Central memory CD8-positive, alpha-beta T cell (primary cell): ENCODE measurements at regions not wholly inside any gene's neighbourhood (a gene's known extent, or its start where the extent isn't known, plus 50 kb on each side); places are given as distances from the start of the nearest gene placed in this dataset.

Experiments used
- ATAC-seq: fragments of 150-1000 bp; cut with Tn5 transposase; replicated peaks from 2 replicates; pipeline ENCODE4 v1.10.0; 2022; ENCODE audit warnings: mild to moderate bottlenecking, moderate FRiP score, moderate number of reproducible peaks; ENCODE audit not compliant: poor library complexity, severe bottlenecking; ENCODE audit errors: extremely low read depth
- DNase-seq, 2 donors: peaks; one replicate each; pipeline ENCODE4 v3.0.0; 2021; ENCODE audit warnings: low spot score in 2 of 2
- H3K27ac Mint-ChIP-seq: one replicate; pipeline ENCODE4 v1.8.0; 2022; ENCODE audit warnings: low read depth, mild to moderate bottlenecking, moderate library complexity, mixed read lengths
- H3K27me3 Mint-ChIP-seq: one replicate; pipeline ENCODE4 v1.8.0; 2022; ENCODE audit warnings: mixed read lengths
- H3K36me3 Mint-ChIP-seq: one replicate; pipeline ENCODE4 v1.8.0; 2022; ENCODE audit warnings: mild to moderate bottlenecking, moderate library complexity, mixed read lengths; ENCODE audit not compliant: insufficient read depth
- H3K4me1 Mint-ChIP-seq: one replicate; pipeline ENCODE4 v1.8.0; 2022; ENCODE audit warnings: mixed read lengths
- H3K4me3 Mint-ChIP-seq: one replicate; pipeline ENCODE4 v1.8.0; 2022; ENCODE audit warnings: mild to moderate bottlenecking, moderate library complexity, mixed read lengths
- H3K9me3 Mint-ChIP-seq: one replicate; pipeline ENCODE4 v1.8.0; 2022; ENCODE audit warnings: mixed read lengths

DNA sequence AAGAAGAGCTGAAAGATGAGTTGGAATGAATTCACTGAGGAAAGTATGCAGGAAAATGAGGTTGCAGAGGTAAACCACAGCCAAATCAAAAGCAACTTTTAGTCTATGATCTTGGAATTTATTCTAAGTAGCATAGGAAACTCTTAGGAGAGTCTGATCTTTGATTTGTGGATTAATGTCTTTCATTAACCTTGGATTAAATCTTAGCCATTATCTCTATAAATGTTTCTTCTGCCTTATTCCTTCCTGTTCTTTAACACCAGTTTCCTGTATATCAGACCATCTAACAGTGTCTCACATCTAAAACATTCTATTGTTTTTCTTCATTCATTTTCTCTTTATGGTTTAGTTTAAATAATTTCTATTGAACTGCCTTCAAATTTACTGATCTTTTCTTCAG lies 187.2 kb upstream of the ANKRD55 start:
- DNase-seq (no peak), ATAC-seq (no peak)
- Mint-ChIP-seq H3K27ac (no peak overlapping the region), H3K4me3 (no peak overlapping the region), H3K36me3 (no peaks in the 10 kb centered on the region), H3K9me3 (peaks cover 13% of the 10 kb centered on the region), H3K4me1 (no peaks in the 10 kb centered on the region), H3K27me3 (peaks cover 5% of the 10 kb centered on the region)

DNA sequence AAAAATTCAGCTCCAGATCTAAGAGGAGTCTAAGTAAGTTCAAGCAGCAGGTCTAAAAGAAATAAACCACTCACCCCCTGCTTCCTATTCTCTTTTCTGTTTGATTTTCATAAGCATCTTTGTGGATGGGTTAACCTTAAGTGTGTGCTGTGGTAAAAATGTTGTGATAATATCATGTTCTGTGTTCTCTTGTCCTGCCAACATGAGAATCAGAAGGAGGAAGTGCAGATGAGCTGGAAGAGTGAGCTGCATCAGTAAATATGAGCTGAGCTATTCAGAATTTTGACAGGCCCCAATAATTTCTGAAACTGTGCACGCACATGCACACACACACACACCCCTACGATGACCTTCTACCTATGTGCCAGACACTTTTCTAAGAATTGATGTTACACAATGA lies 186.5 kb upstream of the ANKRD55 start:
- ATAC-seq (no peak), DNase-seq (no peak)
- no peak overlapping the region for H3K4me3 Mint-ChIP-seq
- H3K27me3 Mint-ChIP-seq: no peaks in the 10 kb centered on the region
- no peaks in the 10 kb centered on the region for H3K4me1 Mint-ChIP-seq
- no peaks in the 10 kb centered on the region for H3K36me3 Mint-ChIP-seq
- H3K9me3 Mint-ChIP-seq: peaks cover 13% of the 10 kb centered on the region
- no peak overlapping the region for H3K27ac Mint-ChIP-seq

DNA sequence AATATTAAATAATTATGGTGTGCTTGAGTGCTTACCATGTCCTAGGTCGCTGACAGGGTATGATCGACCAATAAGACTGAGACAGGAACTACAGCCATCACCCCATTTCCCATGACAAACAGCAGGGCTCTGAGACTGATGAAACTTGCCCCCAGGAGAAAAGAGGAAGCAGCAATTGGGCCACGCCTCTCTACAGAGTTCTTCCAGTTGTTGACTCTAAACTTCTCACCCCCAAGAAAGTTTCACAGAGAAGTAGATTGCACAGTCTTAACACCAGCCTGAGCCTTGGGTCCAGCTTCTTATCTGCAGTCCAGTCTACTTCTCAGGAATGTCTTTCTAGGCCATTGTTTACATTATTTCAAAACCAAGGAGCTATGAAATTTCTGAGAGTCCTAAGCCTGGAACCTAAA lies 182.2 kb upstream of the ANKRD55 start:
- no peaks in the 10 kb centered on the region for H3K27me3 Mint-ChIP-seq
- no peak overlapping the region for H3K27ac Mint-ChIP-seq
- peaks cover 9% of the 10 kb centered on the region for H3K9me3 Mint-ChIP-seq
- ATAC-seq (peak; percentile 59), DNase-seq (no peak)
- H3K4me3 Mint-ChIP-seq: no peak overlapping the region
- H3K36me3 Mint-ChIP-seq: no peaks in the 10 kb centered on the region
- no peaks in the 10 kb centered on the region for H3K4me1 Mint-ChIP-seq

DNA sequence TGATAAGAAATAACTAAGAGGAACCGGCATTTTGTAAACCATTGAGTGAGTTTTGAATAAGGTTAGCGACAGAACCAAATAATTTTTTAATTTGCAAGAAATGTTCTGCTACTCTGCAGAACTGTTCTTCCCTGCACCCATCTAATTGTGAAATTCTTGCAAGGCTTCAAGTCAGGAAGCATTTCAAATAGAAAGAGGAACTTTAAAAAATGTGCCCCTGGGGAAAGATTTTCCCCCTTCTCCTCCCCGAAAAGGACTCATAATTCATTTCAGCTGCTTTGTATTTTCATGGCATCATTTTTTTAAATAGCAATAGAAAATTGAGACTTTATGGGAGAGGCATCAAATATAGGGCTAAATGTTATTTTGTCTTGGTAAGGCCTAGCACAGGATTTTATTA lies 180.9 kb upstream of the ANKRD55 start:
- H3K9me3 Mint-ChIP-seq: no peaks in the 10 kb centered on the region
- ATAC-seq: no peak
- no peaks in the 10 kb centered on the region for H3K4me1 Mint-ChIP-seq
- no peak overlapping the region for H3K27ac Mint-ChIP-seq
- no peaks in the 10 kb centered on the region for H3K36me3 Mint-ChIP-seq
- H3K27me3 Mint-ChIP-seq: no peaks in the 10 kb centered on the region
- H3K4me3 Mint-ChIP-seq: no peak overlapping the region
- DNase-seq: no peak

DNA sequence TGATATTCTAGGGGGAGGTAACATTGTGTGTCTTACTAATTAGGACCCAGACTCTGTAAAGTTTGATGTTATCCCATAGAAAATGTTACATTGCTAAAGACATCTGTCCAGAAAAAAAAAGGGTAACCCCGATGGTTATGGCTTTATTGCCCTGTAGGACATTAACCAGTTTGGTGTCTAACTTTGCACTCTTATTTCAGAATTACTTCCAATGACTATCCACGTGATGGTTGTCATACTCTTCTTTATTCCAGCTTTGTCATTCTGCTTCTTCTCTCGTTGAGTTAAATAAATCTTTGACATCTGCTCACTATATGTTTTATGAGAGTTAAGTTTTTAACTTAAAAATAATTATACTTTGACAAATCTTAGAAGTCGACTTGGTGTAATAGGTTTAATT lies 180.4 kb upstream of the ANKRD55 start:
- Mint-ChIP-seq H3K4me1 (no peaks in the 10 kb centered on the region), H3K27me3 (no peaks in the 10 kb centered on the region), H3K27ac (no peak overlapping the region), H3K36me3 (peaks cover 1% of the 10 kb centered on the region), H3K9me3 (no peaks in the 10 kb centered on the region), H3K4me3 (no peak overlapping the region)
- DNase-seq (no peak), ATAC-seq (no peak)

DNA sequence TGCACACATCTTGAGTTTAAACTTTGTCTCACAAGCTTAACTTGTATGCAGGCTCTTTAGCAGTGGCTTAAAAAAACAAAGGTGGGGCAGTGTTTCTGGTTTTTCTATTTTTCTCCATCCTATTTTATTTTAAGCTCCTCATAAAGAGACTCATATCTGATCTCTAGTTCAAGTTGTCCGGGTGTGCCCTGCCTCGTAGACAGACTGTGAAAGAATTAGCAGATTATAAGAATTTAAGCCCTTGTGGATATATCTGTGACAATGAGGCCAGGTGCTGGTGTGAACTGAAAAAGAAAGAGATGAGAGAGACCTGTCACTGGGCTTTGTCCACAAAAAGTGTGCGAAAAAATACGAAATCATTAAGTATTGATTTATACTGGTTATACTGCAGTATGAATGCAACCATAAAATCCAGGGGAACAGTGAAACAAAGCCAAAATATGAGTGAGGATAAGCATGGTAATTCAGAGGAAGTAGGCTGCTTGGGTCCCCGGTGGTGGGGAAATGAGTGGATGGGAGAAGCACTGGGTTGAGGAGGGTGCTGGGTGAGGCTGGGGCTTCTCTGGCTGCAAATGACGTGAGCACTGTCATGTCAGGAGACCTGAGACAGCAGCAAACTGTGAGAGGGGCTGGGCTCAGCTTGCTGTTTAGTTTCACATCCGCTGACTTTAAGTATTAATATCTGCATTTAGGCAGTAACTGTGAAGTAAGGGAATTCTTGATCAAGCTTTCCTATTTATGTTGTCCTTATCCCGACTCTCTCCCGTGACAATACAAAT lies 179.7 kb upstream of the ANKRD55 start:
- Mint-ChIP-seq H3K4me3 (no peak overlapping the region), H3K9me3 (no peaks in the 10 kb centered on the region), H3K4me1 (no peaks in the 10 kb centered on the region), H3K27me3 (no peaks in the 10 kb centered on the region), H3K27ac (no peak overlapping the region), H3K36me3 (peaks cover 1% of the 10 kb centered on the region)
- no peak for DNase-seq
- ATAC-seq: peak; percentile 48

DNA sequence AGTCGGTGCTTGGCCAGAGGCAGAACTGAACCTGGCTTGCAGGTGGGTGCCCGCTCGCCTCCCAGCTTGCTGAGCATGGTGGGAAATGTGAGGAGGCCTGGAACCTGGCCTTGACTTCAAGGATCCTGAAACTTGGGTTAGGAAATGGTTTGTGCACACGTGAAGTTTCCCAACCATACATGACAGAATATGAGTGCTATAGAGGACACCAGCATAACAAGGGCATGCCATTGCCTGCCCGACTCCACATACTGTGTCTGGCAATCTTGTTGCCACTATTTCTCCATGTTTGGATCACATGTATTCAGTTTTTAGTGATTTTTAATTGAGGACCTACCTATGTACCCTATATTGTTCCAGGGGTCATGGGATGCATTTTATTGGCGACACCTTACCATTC lies 177.6 kb upstream of the ANKRD55 start:
- no peaks in the 10 kb centered on the region for H3K27me3 Mint-ChIP-seq
- DNase-seq (no peak), ATAC-seq (no peak)
- H3K36me3 Mint-ChIP-seq: peaks cover 1% of the 10 kb centered on the region
- H3K4me3 Mint-ChIP-seq: no peak overlapping the region
- H3K4me1 Mint-ChIP-seq: no peaks in the 10 kb centered on the region
- no peak overlapping the region for H3K27ac Mint-ChIP-seq
- H3K9me3 Mint-ChIP-seq: no peaks in the 10 kb centered on the region

DNA sequence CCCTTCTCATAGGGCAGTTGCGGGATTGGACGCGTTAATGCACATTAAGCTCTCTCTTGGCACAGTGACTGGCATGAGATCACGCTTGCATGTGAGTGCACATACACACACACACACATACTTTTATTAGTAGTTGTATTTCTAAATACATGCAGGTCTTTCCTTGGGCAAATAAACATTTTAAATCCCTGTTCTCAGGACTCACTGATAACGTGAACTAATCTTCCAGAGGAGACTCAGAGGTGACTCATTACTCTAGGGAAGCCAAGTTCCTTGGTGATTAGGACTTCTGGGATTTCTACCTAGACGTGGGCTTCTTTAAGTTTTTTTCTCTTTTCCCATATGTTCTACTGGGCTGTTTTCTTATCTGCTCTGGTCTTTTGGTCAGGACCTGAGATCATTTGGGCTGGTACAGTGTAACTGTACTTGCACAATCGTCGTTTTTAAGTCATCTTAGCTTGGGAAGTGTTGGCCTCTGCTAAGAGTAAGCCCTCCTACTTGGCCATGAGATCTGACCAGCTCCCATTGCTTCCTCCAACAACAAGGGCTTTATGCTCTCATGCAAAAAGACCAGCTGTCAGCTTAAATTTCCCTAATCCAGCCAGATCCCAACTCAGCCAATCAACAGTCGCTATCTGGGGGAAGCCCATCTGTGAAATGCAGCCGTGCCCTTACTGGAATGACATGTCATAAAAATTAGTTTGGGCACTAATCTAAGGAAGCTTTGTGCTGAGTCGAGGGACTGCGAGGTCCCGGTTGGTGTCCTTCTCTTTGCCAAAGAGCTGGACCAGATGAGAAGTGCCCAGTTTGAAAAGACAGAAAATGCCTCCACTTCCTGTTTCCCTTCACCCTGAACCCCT lies 176.4 kb upstream of the ANKRD55 start:
- Mint-ChIP-seq H3K36me3 (peaks cover 1% of the 10 kb centered on the region), H3K4me1 (no peaks in the 10 kb centered on the region), H3K27me3 (no peaks in the 10 kb centered on the region)

DNA sequence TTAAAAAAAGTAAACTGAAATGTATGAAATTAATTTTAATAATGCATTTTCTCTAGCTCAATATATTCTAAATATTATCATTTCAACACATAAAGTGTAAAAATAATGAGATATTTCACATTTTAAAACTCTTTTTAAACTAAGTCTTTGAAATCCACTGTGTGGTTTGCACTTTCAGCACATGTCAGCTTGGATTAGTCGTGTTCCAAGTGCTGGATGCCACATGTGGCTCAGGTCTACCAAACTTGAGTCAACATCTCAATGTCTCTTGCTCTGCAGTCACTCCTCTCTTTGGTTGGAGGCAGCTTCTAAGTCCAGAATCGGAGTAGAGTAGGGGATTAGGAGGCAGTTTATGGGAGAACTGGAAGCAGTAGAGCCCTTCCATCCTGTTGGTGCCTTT lies 173.7 kb upstream of the ANKRD55 start:
- ATAC-seq: no peak
- Mint-ChIP-seq H3K9me3 (no peaks in the 10 kb centered on the region), H3K36me3 (peaks cover 1% of the 10 kb centered on the region), H3K4me3 (no peak overlapping the region), H3K4me1 (no peaks in the 10 kb centered on the region), H3K27me3 (no peaks in the 10 kb centered on the region), H3K27ac (no peak overlapping the region)
- no peak for DNase-seq

More for the DNA sequence above, 176.4 kb upstream of the ANKRD55 start:
- Mint-ChIP-seq H3K27ac (no peak overlapping the region), H3K9me3 (no peaks in the 10 kb centered on the region), H3K4me3 (no peak overlapping the region)
- ATAC-seq (no peak), DNase-seq (no peak)

DNA sequence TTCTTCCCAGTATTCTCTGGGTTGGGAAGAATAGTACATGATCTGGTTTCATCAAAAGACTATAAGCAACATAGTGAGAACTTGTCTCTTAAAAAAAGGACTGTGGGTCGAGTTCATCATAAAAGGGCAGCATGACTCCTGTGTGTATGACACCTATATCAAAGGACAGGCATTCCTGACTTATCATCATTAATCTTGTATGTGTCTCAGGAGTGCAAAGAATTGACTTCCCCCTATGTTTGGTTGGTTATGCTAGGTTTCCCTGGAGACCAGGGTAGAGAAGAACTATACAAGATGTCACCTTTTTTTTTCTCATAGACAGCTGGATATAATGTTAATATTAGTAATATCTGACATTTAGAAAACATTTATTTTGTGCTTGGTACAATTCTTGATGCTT lies 173.1 kb upstream of the ANKRD55 start:
- no peak overlapping the region for H3K27ac Mint-ChIP-seq
- H3K36me3 Mint-ChIP-seq: peaks cover 1% of the 10 kb centered on the region
- no peak for DNase-seq
- no peaks in the 10 kb centered on the region for H3K4me1 Mint-ChIP-seq
- no peak overlapping the region for H3K4me3 Mint-ChIP-seq
- no peaks in the 10 kb centered on the region for H3K27me3 Mint-ChIP-seq
- no peak for ATAC-seq
- no peaks in the 10 kb centered on the region for H3K9me3 Mint-ChIP-seq

DNA sequence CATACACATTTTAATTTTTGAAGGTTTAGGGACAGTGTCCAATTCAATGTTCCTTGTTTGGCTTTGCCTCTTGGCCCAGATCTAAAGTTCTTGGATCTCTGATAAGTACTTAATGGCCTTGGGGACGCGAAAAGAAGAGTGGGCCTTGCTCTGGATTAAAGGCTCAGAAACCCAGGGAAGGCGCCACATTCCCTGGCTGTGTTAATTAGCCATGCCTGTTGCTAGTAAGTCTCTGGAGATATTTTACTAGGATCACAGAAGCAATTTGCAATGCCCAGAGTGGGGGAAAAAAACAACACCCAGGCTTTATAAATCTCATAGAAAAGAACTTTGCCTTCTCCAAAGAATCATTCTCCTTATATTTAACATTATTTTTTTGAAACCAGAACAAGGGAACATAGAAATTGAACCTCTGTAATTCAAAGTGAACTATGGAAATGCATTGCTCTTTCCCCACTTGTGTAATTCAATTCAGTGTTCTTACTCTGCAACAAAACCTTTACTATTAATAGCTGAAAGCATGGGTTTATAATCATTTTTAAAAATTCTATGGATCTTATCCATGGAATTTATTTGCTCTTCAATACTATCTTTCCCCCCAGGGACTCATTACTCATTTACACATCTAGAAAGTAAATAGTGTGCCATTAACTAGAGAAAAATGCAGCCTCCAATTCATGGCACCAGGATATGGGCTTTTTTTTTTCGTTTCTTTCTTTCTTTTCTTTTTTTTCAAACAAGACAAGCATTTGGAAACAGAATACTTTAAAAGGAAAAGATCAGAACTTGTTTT lies 172.2 kb upstream of the ANKRD55 start:
- Mint-ChIP-seq H3K36me3 (peaks cover 1% of the 10 kb centered on the region), H3K9me3 (no peaks in the 10 kb centered on the region), H3K4me3 (no peak overlapping the region), H3K27me3 (no peaks in the 10 kb centered on the region), H3K4me1 (no peaks in the 10 kb centered on the region), H3K27ac (no peak overlapping the region)
- DNase-seq (no peak), ATAC-seq (no peak)

DNA sequence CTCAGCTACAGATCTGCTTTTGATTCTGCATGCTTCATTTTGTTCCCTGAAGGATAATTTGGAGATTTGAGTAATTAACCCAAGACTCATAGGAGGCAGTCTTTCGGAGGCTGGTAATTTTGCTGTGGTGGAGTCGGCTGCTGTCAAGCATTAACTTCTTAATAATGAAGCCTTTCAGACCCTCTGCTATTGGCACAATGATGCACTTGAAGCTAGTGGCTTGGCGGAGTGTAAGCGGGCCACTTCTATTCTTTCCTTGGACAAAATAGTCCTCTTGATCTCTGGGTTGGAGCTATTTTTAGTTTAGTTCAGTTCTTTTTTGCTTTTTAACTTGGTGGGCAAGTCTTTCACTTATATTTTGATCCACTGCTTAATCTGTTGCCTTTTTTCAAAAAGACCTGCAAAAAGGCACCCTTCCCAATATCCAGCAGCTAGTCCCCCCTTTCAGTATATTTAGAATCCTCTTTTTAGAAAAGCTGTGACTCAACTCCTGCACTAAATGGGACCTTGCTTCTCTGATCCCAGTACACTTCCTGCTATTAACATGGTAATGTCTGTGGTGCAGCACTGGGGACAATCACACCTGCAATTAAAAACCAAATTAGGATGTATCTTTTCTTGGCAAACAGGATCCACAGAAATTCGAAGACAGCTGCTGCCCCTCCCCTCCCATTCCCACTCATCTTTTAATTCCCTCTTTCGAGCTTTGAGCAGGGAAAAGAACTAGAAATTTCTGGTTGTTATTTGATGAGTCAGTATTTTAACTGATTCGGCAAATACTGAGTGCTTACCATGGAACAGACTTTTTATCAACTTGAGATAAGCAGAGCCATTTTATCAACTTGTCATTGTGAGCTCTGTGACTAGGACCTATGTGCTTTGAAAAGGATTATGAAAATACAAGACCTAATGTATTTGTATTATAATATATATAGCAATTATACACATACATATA lies 169.4 kb upstream of the ANKRD55 start:
- ATAC-seq (no peak), DNase-seq (no peak)
- H3K4me1 Mint-ChIP-seq: no peaks in the 10 kb centered on the region
- no peaks in the 10 kb centered on the region for H3K27me3 Mint-ChIP-seq
- no peaks in the 10 kb centered on the region for H3K36me3 Mint-ChIP-seq
- H3K27ac Mint-ChIP-seq: no peak overlapping the region
- no peak overlapping the region for H3K4me3 Mint-ChIP-seq
- H3K9me3 Mint-ChIP-seq: no peaks in the 10 kb centered on the region
